ENCODE measurements at regions not wholly inside any gene's neighbourhood (a gene's known extent, or its start where the extent isn't known, plus 50 kb on each side); places are given as distances from the start of the nearest gene placed in this dataset.

DNA sequence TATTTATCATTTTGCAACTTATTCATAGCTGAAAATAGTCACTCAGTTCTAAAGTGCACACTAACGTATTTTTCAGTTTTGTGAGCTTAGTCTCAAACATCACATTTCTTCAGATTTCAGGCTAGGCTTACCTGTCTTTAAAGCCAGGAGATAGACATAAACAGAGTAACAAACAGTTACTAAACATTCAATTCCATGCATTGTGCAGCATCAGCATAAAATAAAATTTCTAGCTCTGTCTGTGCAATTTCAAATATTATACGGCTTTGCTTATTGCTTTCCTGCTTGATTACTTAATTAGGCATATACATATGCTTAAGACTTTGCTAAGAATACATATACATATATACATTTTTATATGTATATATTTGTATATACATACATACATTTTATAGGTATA is 637.0 kb downstream of the NR4A2 start:
- TF ChIP-seq, protein P1, sequence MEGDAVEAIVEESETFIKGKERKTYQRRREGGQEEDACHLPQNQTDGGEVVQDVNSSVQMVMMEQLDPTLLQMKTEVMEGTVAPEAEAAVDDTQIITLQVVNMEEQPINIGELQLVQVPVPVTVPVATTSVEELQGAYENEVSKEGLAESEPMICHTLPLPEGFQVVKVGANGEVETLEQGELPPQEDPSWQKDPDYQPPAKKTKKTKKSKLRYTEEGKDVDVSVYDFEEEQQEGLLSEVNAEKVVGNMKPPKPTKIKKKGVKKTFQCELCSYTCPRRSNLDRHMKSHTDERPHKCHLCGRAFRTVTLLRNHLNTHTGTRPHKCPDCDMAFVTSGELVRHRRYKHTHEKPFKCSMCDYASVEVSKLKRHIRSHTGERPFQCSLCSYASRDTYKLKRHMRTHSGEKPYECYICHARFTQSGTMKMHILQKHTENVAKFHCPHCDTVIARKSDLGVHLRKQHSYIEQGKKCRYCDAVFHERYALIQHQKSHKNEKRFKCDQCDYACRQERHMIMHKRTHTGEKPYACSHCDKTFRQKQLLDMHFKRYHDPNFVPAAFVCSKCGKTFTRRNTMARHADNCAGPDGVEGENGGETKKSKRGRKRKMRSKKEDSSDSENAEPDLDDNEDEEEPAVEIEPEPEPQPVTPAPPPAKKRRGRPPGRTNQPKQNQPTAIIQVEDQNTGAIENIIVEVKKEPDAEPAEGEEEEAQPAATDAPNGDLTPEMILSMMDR (IDR thresholded peaks at IDR 0.05; ENCODE audit: control extremely low read depth, extremely low read depth, low read depth, missing control alignments) = no peak
- ChIA-PET CTCF (no interaction called here), POLR2A (no interaction called here)
- DNase-seq (ENCODE audit: extremely low spot score) = no peak

DNA sequence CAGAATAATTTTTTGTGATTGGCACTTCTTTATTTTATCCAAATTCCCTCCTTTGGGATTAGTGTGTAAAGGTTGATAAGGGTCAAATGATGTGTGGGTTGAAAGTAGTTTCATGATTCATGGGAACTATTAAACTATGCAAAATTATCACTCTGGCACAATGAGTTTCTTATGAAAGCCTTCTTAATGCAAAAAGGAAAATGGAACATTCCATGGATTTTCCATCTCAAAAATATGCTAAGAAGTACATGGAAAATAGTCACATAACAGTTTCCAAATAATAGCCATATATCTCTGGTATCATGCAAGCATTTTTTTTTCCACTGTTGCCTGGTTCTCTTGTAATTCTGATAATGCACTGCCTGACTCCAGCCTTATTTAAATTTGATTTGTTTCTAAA is 639.7 kb downstream of the NR4A2 start:
- CTCF ChIA-PET = no interaction called here
- TF ChIP-seq, protein P1 (IDR thresholded peaks at IDR 0.05; ENCODE audit: control extremely low read depth, extremely low read depth, low read depth, missing control alignments) = no peak
- no peak for DNase-seq (ENCODE audit: extremely low spot score)
- POLR2A ChIA-PET = no interaction called here

DNA sequence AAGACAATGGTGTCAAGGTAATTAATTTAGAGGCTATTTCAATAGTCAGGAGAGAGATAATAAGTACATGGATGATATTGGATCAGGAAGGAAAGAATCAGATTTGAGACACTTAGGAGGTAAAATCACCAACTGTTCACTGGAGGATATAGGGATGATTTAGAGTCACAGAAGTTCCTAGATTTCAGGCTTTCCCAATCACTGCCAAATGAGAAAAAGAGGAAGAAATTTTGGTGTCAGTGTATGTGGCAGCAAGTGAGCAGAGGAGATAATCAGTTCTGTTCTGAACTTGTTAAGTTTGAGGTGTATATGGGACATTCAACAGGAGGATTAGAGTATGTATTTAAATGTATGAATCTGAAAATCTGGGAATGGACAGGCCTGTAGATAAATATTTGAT is 640.4 kb downstream of the NR4A2 start:
- DNase-seq (ENCODE audit: extremely low spot score) = no peak
- TF ChIP-seq, protein P1 (IDR thresholded peaks at IDR 0.05; ENCODE audit: control extremely low read depth, extremely low read depth, low read depth, missing control alignments) = no peak
- CTCF ChIA-PET = no interaction called here
- POLR2A ChIA-PET = no interaction called here

DNA sequence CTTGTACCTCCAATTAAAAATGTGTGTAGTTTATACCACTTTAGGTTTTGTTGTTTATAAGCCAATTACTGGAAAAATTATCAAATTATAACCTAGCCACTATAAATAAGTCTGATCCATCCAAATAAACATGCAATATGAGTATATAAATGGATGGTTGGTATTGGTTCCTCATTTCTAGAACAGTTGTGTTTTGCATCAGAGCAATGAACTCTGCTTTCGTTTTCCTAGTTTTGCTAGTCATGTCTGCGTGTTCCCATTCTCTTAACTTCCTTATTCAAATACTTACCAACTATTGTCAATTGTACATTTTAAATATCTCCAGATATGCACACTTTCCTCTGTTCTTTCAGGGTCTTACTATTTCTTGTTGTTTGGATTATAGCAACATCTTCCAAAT is 641.7 kb downstream of the NR4A2 start:
- ChIA-PET CTCF (no interaction called here), POLR2A (no interaction called here)
- no peak for DNase-seq (ENCODE audit: extremely low spot score)
- TF ChIP-seq, protein P1 (IDR thresholded peaks at IDR 0.05; ENCODE audit: control extremely low read depth, extremely low read depth, low read depth, missing control alignments) = no peak

DNA sequence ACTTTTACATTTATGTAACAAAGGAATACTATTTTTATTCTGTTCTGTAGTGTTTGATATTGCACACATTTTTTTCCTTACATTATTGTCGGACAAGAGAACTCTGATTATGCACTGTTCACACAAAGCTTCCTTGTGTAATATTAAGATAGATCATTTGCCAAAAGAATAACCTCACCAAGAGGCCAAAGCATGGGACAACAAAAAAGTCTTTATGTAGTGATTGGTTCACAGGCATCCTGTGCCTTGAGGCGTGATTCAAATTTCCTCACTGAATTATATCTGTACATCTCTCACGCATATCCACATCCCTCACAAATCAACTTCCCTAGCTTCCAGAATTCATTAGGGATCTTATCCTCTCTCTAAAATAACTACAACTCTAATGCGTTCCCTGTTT is 642.7 kb downstream of the NR4A2 start:
- POLR2A ChIA-PET = no interaction called here
- TF ChIP-seq, protein P1 (IDR thresholded peaks at IDR 0.05; ENCODE audit: control extremely low read depth, extremely low read depth, low read depth, missing control alignments) = no peak
- CTCF ChIA-PET = no interaction called here
- DNase-seq (ENCODE audit: extremely low spot score) = no peak

DNA sequence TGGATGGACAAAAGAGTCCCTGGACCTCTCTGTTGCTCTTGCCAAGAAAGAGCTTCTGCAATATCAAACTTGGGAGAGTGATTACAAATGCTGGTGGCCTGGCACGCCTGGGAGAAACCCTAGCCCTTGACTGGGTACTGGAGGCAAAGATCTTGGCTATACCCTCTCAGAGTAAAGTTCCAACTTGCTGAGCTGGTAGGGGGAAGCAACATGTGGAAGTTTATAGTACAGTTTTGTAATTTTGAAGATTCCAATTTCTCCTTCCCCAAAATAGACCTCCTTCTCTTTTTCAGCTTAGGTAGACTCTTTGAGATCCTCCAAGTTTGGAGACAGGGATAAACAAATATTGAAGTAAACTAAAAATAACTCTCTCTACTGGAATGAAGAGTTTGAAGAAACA is 645.3 kb downstream of the NR4A2 start:
- TF ChIP-seq, protein P1 (IDR thresholded peaks at IDR 0.05; ENCODE audit: control extremely low read depth, extremely low read depth, low read depth, missing control alignments) = no peak
- ChIA-PET CTCF (no interaction called here), POLR2A (no interaction called here)
- no peak for DNase-seq (ENCODE audit: extremely low spot score)

DNA sequence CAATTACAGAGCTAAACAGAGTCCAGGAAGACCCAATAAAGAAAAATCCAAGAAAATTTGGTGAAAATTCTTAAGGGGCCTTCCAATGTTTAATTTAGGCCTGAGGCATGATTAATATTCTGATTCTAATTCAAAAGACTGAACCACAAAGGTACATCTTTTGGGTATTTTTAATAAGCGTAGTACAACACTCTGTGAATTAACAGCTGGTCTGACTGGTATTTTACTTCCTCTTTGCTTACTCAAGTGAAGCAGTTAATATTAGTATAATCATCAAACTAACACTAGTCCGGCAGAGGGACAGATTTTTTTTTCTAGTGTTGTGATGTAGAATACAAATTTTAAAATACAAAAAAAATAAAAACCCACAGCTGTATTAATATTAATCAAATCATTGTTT is 652.9 kb downstream of the NR4A2 start:
- TF ChIP-seq, protein P1 (IDR thresholded peaks at IDR 0.05; ENCODE audit: control extremely low read depth, extremely low read depth, low read depth, missing control alignments) = no peak
- CTCF ChIA-PET = no interaction called here
- DNase-seq (ENCODE audit: extremely low spot score) = no peak
- POLR2A ChIA-PET = no interaction called here
